Esophagus squamous epithelium (tissue), 5 donors: ENCODE measurements at regions not wholly inside any gene's neighbourhood (a gene's known extent, or its start where the extent isn't known, plus 50 kb on each side); places are given as distances from the start of the nearest gene placed in this dataset.

Experiments used
- DNase-seq: peaks from one replicate; lab custom pipeline; 2025; lab: John Stamatoyannopoulos, UW
- H3K27ac ChIP-seq, 4 donors: fragments of 200-600 bp; sonication (generic); one replicate each; pipeline ENCODE4 v1.5.1; 2016 to 2019; ENCODE audit warnings: mild to moderate bottlenecking in 1 of 4
- H3K27me3 ChIP-seq, 4 donors: fragments of 200-600 bp; sonication (generic); 1 replicate in 3 of 4; 2 replicates in 1 of 4; pipeline versions ENCODE4 v1.5.1 to v1.6.0; 2017 to 2021; ENCODE audit warnings: antibody characterized with exemption in 1 of 4
- H3K36me3 ChIP-seq, 3 donors: fragments of 200-600 bp; sonication (generic); one replicate each; pipeline ENCODE4 v1.5.1; 2016 to 2019
- H3K4me1 ChIP-seq, 3 donors: fragments of 200-600 bp; sonication (generic); one replicate each; pipeline ENCODE4 v1.5.1; 2017 to 2019
- H3K4me3 ChIP-seq, 4 donors: fragments of 200-600 bp; sonication (generic); 1 replicate in 3 of 4; 2 replicates in 1 of 4; pipeline ENCODE4 v1.5.1; 2016 to 2019; ENCODE audit warnings: mild to moderate bottlenecking in 2 of 4, moderate library complexity in 1 of 4
- H3K9me3 ChIP-seq, 3 donors: fragments of 200-600 bp; sonication (generic); one replicate each; pipeline ENCODE4 v1.5.1; 2016 to 2019
- POLR2A ChIP-seq, 4 donors: fragments of 450-650 bp; IDR thresholded peaks; one replicate each; pipeline ENCODE4 v1.6.1; 2017; ENCODE audit warnings: antibody characterized with exemption in 4 of 4, mild to moderate bottlenecking in 4 of 4, moderate library complexity in 3 of 4
- WGBS, 2 donors: methylation state at CpG; one replicate each; pipeline ENCODE4 v1.1.5; 2018; 5-methylcytosine and 5-hydroxymethylcytosine counted together
- intact Hi-C: fragments of 100-400 bp; cut with DNase I; formaldehyde crosslinking; loops from one replicate; pipeline ENCODE4 v1.15.0; 2022
- TF ChIP-seq, protein P1 (sequence below), 6 experiments: fragments of 450-650 bp in 4 of 6; fragments of 200-600 bp in 2 of 6; sonication (generic) in 2 of 6; IDR thresholded peaks; one replicate each; pipeline ENCODE4 v1.5.1; 2016 to 2019; ENCODE audit warnings: antibody characterized with exemption in 6 of 6, mild to moderate bottlenecking in 4 of 6, moderate library complexity in 4 of 6
- donor health status: DM: yes; HTN: yes; CAD: no.

DNA sequence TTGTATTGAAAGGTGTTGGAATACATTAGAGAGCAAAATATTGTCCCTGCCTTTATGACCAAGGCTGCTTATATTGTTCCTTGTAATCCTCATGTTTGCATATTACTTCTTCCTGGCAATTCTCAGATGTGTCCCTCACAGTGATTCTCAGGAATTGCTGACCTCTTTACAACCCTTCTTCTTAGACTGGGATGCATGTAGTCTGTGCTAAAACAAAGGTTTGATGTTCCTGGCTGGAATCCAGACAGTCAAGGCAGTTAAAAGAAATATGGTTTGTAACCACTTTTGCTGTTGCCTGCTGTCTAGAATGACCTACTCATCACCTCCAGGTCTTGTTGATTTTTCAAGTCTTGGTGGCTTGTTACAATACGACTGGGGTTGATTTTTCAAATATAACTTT is 367.6 kb downstream of the HGF start:
- Histone ChIP-seq H3K27ac (no peak overlapping the region), H3K27me3 (no peaks in the 10 kb centered on the region), H3K36me3 (no peaks in the 10 kb centered on the region), H3K4me1 (no peaks in the 10 kb centered on the region), H3K9me3 (no peaks in the 10 kb centered on the region), H3K4me3 (no peak overlapping the region)
- no peak for DNase-seq
- WGBS, 2 donors = 56 to 59% methylated on average over 1 of the region's 1 CpG
- TF ChIP-seq POLR2A (IDR thresholded peaks at IDR 0.05) = no peak
- TF ChIP-seq, protein P1, sequence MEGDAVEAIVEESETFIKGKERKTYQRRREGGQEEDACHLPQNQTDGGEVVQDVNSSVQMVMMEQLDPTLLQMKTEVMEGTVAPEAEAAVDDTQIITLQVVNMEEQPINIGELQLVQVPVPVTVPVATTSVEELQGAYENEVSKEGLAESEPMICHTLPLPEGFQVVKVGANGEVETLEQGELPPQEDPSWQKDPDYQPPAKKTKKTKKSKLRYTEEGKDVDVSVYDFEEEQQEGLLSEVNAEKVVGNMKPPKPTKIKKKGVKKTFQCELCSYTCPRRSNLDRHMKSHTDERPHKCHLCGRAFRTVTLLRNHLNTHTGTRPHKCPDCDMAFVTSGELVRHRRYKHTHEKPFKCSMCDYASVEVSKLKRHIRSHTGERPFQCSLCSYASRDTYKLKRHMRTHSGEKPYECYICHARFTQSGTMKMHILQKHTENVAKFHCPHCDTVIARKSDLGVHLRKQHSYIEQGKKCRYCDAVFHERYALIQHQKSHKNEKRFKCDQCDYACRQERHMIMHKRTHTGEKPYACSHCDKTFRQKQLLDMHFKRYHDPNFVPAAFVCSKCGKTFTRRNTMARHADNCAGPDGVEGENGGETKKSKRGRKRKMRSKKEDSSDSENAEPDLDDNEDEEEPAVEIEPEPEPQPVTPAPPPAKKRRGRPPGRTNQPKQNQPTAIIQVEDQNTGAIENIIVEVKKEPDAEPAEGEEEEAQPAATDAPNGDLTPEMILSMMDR (IDR thresholded peaks at IDR 0.05) = no peak
- intact Hi-C loops = no loop called here

DNA sequence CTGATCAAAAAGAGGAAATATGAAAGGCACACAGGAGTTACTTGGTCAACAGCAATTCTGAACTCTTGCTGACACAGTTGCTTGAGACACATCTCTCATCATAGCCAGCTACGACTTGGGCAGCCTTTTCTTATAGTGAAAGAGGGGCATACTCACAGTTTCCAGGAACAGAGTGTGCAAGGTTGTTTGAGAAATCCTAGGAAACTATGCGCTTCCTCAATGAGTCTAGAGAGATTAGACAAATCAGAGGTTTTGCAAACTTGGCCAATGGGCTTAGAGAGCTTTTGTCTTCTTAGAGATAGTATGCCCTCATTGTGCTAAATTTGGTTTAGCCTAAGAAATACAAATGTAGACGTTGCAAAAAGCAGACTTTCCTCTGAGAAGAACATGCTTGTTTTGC is 370.4 kb downstream of the HGF start:
- Histone ChIP-seq H3K4me1 (no peaks in the 10 kb centered on the region), H3K27me3 (no peaks in the 10 kb centered on the region), H3K27ac (no peak overlapping the region), H3K4me3 (no peak overlapping the region), H3K9me3 (no peaks in the 10 kb centered on the region), H3K36me3 (no peaks in the 10 kb centered on the region)
- 47 to 63% methylated on average over 2 to 3 of the region's 3 CpGs for WGBS, 2 donors
- intact Hi-C loops = no loop called here
- no peak for TF ChIP-seq POLR2A (IDR thresholded peaks at IDR 0.05)
- TF ChIP-seq, protein P1 (IDR thresholded peaks at IDR 0.05) = no peak
- no peak for DNase-seq

DNA sequence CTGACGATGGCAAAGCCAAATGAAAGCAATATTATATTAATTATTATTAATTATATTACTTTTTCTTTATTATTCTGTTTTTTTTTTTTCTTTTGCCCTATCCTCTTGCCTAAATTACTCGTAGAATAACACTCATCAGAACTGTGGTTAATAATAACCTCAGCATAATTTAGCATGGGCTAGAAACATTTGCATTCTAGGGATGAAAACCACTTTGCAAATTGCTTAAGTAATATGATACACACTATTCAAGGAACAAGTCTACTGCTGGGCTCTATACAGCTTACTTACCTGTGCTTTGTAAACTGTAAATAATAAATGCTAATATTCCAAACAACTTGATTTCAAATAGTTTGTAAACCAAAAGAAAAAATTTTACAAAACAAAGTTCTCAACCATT is 375.8 kb downstream of the HGF start:
- H3K36me3 ChIP-seq = no peaks in the 10 kb centered on the region
- no peak for DNase-seq
- H3K4me3 ChIP-seq = no peak overlapping the region
- no peak overlapping the region for H3K27ac ChIP-seq
- no peaks in the 10 kb centered on the region for H3K4me1 ChIP-seq
- no peak for TF ChIP-seq POLR2A (IDR thresholded peaks at IDR 0.05)
- TF ChIP-seq, protein P1 (IDR thresholded peaks at IDR 0.05) = no peak
- intact Hi-C loops = no loop called here
- WGBS, 2 donors = 81 to 85% methylated on average over 2 of the region's 2 CpGs
- no peaks in the 10 kb centered on the region for H3K27me3 ChIP-seq
- H3K9me3 ChIP-seq = no peaks in the 10 kb centered on the region

DNA sequence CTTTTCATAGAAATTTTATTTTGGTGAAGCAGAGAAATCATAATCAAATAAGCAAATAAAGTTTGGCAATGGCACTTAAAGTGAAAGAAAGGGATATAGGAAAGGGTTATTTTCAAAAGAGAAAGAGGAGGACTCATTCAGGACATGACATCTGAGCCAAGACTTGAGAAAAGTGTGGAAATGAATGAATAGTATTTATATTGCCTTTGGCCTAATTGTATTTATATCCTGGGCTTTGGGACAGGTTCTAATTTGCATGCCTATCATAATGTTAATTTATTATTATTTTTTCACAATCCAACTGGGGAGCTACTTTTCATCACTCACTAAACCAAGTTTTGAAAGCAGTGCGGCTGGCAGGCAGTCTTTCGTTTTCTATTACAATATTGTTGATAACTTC is 376.8 kb downstream of the HGF start:
- 83 to 86% methylated on average over 2 of the region's 2 CpGs for WGBS, 2 donors
- Histone ChIP-seq H3K27ac (no peak overlapping the region), H3K27me3 (no peaks in the 10 kb centered on the region), H3K36me3 (no peaks in the 10 kb centered on the region), H3K9me3 (no peaks in the 10 kb centered on the region), H3K4me1 (no peaks in the 10 kb centered on the region), H3K4me3 (no peak overlapping the region)
- no peak for DNase-seq
- intact Hi-C loops = no loop called here
- TF ChIP-seq, protein P1 (IDR thresholded peaks at IDR 0.05) = no peak
- no peak for TF ChIP-seq POLR2A (IDR thresholded peaks at IDR 0.05)

DNA sequence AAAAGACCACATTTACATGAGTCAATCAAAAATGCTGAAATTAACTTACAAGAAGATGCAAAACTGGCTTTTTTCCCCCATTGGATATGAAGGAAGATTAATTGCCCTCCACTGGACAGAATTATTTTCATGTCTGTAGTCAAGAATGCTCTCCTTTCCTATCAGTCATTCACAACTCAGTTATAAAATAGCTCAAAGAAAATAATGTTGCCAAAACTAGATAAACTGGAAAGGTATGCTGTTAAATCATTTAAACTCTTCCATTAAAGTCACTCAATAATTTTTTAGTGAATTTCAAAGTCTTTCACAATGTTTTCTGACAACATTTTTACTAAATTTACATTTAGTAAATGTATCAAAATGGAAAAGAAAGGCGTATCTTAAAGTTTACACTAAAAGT is 384.5 kb downstream of the HGF start:
- no peak overlapping the region for H3K4me3 ChIP-seq
- no peak for TF ChIP-seq POLR2A (IDR thresholded peaks at IDR 0.05)
- TF ChIP-seq, protein P1 (IDR thresholded peaks at IDR 0.05) = no peak
- no peaks in the 10 kb centered on the region for H3K9me3 ChIP-seq
- 83 to 91% methylated on average over 1 of the region's 1 CpG for WGBS, 2 donors
- no peak overlapping the region for H3K27ac ChIP-seq
- H3K4me1 ChIP-seq = no peaks in the 10 kb centered on the region
- DNase-seq = no peak
- intact Hi-C loops = no loop called here
- no peaks in the 10 kb centered on the region for H3K27me3 ChIP-seq
- H3K36me3 ChIP-seq = no peaks in the 10 kb centered on the region
